Stimulated activated CD4-positive, alpha-beta T cell treated with anti-CD3 and anti-CD28 coated beads, Interleukin-15, amount 100 ng/mL, for 24 hours (primary cell): ENCODE measurements at regions not wholly inside any gene's neighbourhood (a gene's known extent, or its start where the extent isn't known, plus 50 kb on each side); places are given as distances from the start of the nearest gene placed in this dataset.
"Not testable (repeated sequence)": the region's sequence is repeated elsewhere in the genome, so short reads cannot be mapped to it uniquely, and the experiment has no call there.

Experiments used
- DNase-seq: peaks from one replicate; pipeline ENCODE4 v3.0.0-alpha.2; 2020

- no peak for DNase-seq
Observed at GRCh38 chr2:219727771-219728429, 100.5 kb downstream of the SLC4A3 start.

- no peak for DNase-seq
Observed at GRCh38 chr2:219728991-219729487, 101.6 kb downstream of the SLC4A3 start.

GRCh38 chr2:219731173-219731572, 103.7 kb downstream of the SLC4A3 start:
- DNase-seq: no peak

GRCh38 chr2:219733106-219733505, 105.7 kb downstream of the SLC4A3 start:
- no peak for DNase-seq

GRCh38 chr2:219733746-219734145, 106.3 kb downstream of the SLC4A3 start:
- no peak for DNase-seq

- DNase-seq: no peak
Observed at GRCh38 chr2:219736209-219736608, 108.8 kb downstream of the SLC4A3 start.

- DNase-seq: no peak
Observed at GRCh38 chr2:219737270-219737691, 109.9 kb downstream of the SLC4A3 start.

GRCh38 chr2:219739066-219739465, 111.6 kb downstream of the SLC4A3 start:
- no peak for DNase-seq

GRCh38 chr2:219739866-219740440, 112.5 kb downstream of the SLC4A3 start:
- DNase-seq: no peak

- no peak for DNase-seq
Observed at GRCh38 chr2:219743548-219743947, 116.1 kb downstream of the SLC4A3 start.

GRCh38 chr2:219744066-219744465, 116.6 kb downstream of the SLC4A3 start:
- DNase-seq: no peak

- no peak for DNase-seq
Observed at GRCh38 chr2:219744600-219744999, 117.2 kb downstream of the SLC4A3 start.

- DNase-seq: no peak
Observed at GRCh38 chr2:219747637-219748036, 120.2 kb downstream of the SLC4A3 start.

GRCh38 chr2:219748671-219749570, 121.5 kb downstream of the SLC4A3 start:
- DNase-seq: no peak

GRCh38 chr2:219751121-219751520, 123.7 kb downstream of the SLC4A3 start:
- not testable (repeated sequence) for DNase-seq

GRCh38 chr2:219752726-219753125, 125.3 kb downstream of the SLC4A3 start:
- no peak for DNase-seq

- no peak for DNase-seq
Observed at GRCh38 chr2:219758907-219759680, 131.7 kb downstream of the SLC4A3 start.

GRCh38 chr2:219759801-219760200, 132.4 kb downstream of the SLC4A3 start:
- no peak for DNase-seq

- DNase-seq: no peak
Observed at GRCh38 chr2:219765231-219765911, 137.9 kb downstream of the SLC4A3 start.

- DNase-seq: no peak
Observed at GRCh38 chr2:219766658-219767057, 139.2 kb downstream of the SLC4A3 start.

- no peak for DNase-seq
Observed at GRCh38 chr2:219769090-219769910, 141.9 kb downstream of the SLC4A3 start.
